Parathyroid adenoma (tissue), 2 donors: ENCODE measurements at regions not wholly inside any gene's neighbourhood (a gene's known extent, or its start where the extent isn't known, plus 50 kb on each side); places are given as distances from the start of the nearest gene placed in this dataset.

ENCODE experiments used
- H2AFZ ChIP-seq: fragments of 300-600 bp; sonication (generic); one replicate; pipeline ENCODE4 v1.7.0; 2017; ENCODE audit warnings: antibody characterized with exemption, mild to moderate bottlenecking
- H3K27ac ChIP-seq: fragments of 300-600 bp; sonication (generic); one replicate; pipeline ENCODE4 v1.7.0; 2017
- H3K27me3 ChIP-seq: fragments of 300-600 bp; sonication (generic); one replicate; pipeline ENCODE4 v1.7.0; 2017; ENCODE audit warnings: low read length; ENCODE audit not compliant: control insufficient read depth, insufficient read depth
- H3K36me3 ChIP-seq: fragments of 300-600 bp; sonication (generic); one replicate; pipeline ENCODE4 v1.7.0; 2017; ENCODE audit warnings: low read length; ENCODE audit not compliant: control insufficient read depth, insufficient read depth
- H3K4me1 ChIP-seq: fragments of 300-600 bp; sonication (generic); one replicate; pipeline ENCODE4 v1.7.0; 2017; ENCODE audit warnings: control low read depth
- H3K4me2 ChIP-seq: fragments of 300-600 bp; sonication (generic); one replicate; pipeline ENCODE4 v1.7.0; 2017; ENCODE audit warnings: low read length
- H3K4me3 ChIP-seq: fragments of 300-600 bp; sonication (generic); one replicate; pipeline ENCODE4 v1.7.0; 2017; ENCODE audit warnings: low read depth, low read length
- H3K79me2 ChIP-seq: fragments of 300-600 bp; sonication (generic); one replicate; pipeline ENCODE4 v1.7.0; 2017; ENCODE audit warnings: control low read depth
- H3K9ac ChIP-seq: fragments of 300-600 bp; sonication (generic); one replicate; pipeline ENCODE4 v1.7.0; 2017; ENCODE audit warnings: mild to moderate bottlenecking
- H3K9me3 ChIP-seq: fragments of 300-600 bp; sonication (generic); one replicate; pipeline ENCODE4 v1.7.0; 2017; ENCODE audit warnings: low read length; ENCODE audit not compliant: control insufficient read depth
- TF ChIP-seq, protein P1 (sequence below): fragments of 300-600 bp; sonication (generic); IDR thresholded peaks from one replicate; pipeline ENCODE4 v1.7.0; 2017; ENCODE audit warnings: antibody characterized with exemption, mild to moderate bottlenecking
- donor health status: primary hyperparathyroidism.

DNA sequence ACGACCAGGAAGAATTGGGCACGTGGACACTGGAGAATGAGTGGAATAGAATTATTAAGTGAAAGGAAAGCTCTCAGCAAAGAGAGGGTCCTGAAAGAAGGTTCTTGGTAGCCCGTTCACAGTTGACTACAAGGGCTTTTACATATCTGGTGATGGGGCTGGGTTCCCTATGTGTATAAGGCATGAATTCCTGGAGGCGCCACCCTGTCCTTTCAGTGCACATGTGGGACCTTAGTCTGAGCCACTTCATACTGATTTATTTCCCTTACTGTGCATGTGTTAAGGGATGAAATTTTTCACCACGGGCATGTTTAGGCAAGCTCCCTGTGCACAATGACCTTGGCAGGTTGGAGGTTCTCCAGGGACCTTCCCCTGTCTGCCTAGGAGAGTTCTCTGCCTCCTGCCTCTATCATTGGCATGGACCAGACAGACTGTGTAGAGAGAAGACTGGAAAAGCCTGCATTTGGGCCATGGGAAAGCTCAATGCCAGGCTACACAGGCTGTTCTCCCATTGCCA is 145.9 kb upstream of the ITGB1 start:
- Histone ChIP-seq H3K79me2 (no peaks in the 10 kb centered on the region), H3K27ac (no peak overlapping the region), H3K9ac (no peak overlapping the region), H2AFZ (no peak overlapping the region), H3K4me2 (no peak overlapping the region), H3K4me1 (no peaks in the 10 kb centered on the region), H3K4me3 (no peak overlapping the region), H3K36me3 (no peaks in the 10 kb centered on the region), H3K9me3 (no peaks in the 10 kb centered on the region), H3K27me3 (no peaks in the 10 kb centered on the region)
- TF ChIP-seq, protein P1, sequence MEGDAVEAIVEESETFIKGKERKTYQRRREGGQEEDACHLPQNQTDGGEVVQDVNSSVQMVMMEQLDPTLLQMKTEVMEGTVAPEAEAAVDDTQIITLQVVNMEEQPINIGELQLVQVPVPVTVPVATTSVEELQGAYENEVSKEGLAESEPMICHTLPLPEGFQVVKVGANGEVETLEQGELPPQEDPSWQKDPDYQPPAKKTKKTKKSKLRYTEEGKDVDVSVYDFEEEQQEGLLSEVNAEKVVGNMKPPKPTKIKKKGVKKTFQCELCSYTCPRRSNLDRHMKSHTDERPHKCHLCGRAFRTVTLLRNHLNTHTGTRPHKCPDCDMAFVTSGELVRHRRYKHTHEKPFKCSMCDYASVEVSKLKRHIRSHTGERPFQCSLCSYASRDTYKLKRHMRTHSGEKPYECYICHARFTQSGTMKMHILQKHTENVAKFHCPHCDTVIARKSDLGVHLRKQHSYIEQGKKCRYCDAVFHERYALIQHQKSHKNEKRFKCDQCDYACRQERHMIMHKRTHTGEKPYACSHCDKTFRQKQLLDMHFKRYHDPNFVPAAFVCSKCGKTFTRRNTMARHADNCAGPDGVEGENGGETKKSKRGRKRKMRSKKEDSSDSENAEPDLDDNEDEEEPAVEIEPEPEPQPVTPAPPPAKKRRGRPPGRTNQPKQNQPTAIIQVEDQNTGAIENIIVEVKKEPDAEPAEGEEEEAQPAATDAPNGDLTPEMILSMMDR = no peak

DNA sequence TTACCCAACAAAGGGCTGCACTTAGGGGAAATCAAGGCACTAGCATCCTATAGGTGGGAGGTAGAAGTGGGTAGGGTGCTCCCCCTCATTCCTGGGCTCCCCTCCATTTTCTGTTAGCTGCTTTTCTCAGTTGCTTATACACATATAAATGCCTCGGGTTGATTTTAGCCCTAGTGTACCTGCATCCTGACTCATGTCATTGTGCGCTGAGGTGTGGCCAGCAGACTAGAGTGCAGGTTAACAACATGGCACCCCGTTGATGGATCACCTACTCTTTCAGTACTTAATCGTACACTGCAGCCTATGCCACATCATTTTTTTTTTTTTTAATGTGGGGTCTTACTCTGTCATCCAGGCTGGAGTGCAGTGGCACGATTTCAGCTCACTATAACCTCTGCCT is 144.0 kb upstream of the ITGB1 start:
- Histone ChIP-seq H3K36me3 (no peaks in the 10 kb centered on the region), H3K27me3 (no peaks in the 10 kb centered on the region), H3K79me2 (no peaks in the 10 kb centered on the region), H3K4me1 (no peaks in the 10 kb centered on the region), H3K4me2 (no peak overlapping the region), H3K27ac (no peak overlapping the region), H3K9ac (no peak overlapping the region), H3K4me3 (no peak overlapping the region), H2AFZ (no peak overlapping the region), H3K9me3 (no peaks in the 10 kb centered on the region)
- TF ChIP-seq, protein P1 = no peak

DNA sequence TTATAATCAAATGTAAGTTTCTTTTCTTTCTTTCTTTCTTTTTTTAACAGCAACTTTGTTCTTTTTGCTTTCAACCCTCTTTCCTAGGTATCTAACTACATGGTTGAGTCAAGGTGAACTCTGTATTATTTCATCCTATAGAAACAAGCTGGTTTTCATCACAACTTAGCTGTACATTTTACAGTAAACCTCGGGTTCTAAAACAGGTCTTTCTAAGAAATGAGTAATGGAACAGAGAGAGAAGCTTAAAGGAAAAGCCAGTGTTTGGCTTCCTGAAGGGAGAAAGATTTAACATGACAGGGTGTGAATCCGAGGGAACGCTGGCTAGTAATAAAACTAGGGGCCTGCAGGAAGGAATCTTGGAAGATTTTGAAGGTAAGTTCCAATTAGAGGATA is 143.4 kb upstream of the ITGB1 start:
- TF ChIP-seq, protein P1 = no peak
- Histone ChIP-seq H2AFZ (no peak overlapping the region), H3K4me1 (no peaks in the 10 kb centered on the region), H3K27ac (no peak overlapping the region), H3K9me3 (no peaks in the 10 kb centered on the region), H3K9ac (no peak overlapping the region), H3K79me2 (no peaks in the 10 kb centered on the region), H3K27me3 (no peaks in the 10 kb centered on the region), H3K4me3 (no peak overlapping the region), H3K36me3 (no peaks in the 10 kb centered on the region), H3K4me2 (no peak overlapping the region)

DNA sequence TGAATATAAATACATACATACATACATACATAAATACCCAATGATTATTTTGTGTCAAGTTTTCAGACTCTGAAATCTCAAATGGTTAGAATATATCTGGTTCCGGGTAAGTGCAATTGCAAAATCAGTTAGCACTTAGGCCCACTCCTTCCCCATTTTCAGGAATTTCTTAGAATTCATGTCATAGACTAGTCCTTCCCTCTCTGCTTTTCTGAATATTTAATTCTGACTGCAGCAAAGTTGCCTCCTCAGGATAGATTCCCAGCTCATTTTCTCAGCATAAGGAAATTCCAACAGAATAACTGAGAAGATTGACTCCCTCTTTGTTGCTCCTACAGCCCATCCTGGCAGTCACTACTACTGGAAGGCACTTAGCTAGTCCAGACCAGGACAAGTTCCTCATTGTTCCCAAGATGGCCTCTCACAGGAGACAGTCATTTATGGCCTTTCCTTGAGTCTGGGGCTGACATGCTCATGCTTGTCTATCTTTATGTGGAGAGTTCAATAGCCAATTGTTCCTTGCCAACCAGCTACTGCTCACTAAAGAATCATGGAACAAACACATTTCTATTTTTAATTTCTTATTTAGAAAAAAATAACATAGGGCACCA is 142.9 kb upstream of the ITGB1 start:
- H3K4me1 ChIP-seq = no peaks in the 10 kb centered on the region
- TF ChIP-seq, protein P1 = no peak
- no peak overlapping the region for H3K9ac ChIP-seq
- no peaks in the 10 kb centered on the region for H3K36me3 ChIP-seq
- H2AFZ ChIP-seq = no peak overlapping the region
- no peaks in the 10 kb centered on the region for H3K9me3 ChIP-seq
- no peak overlapping the region for H3K27ac ChIP-seq
- no peaks in the 10 kb centered on the region for H3K79me2 ChIP-seq
- no peaks in the 10 kb centered on the region for H3K27me3 ChIP-seq
- H3K4me2 ChIP-seq = no peak overlapping the region
- H3K4me3 ChIP-seq = no peak overlapping the region

DNA sequence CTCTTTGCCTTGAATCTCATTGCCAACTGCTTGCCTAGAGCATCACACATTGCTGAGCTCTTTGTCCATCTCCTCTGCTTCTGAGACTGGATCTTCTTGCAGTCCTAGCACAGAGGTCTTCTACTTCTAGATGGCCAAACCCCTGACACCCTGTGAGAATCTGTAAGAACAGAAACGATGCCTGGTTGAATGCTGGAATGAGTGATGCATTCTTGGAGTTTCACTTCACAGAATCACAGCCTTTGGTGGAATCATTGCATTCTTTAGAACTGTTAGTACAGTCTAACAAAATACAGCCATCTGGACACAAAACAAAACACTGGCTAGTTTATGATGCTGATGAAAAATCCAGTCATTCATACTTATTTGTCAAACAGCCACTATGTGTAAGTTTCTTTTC is 141.7 kb upstream of the ITGB1 start:
- H3K4me1 ChIP-seq = no peaks in the 10 kb centered on the region
- TF ChIP-seq, protein P1 = no peak
- H3K4me2 ChIP-seq = no peak overlapping the region
- no peak overlapping the region for H2AFZ ChIP-seq
- no peak overlapping the region for H3K9ac ChIP-seq
- H3K36me3 ChIP-seq = no peaks in the 10 kb centered on the region
- H3K27ac ChIP-seq = no peak overlapping the region
- H3K27me3 ChIP-seq = no peaks in the 10 kb centered on the region
- no peak overlapping the region for H3K4me3 ChIP-seq
- H3K79me2 ChIP-seq = no peaks in the 10 kb centered on the region
- no peaks in the 10 kb centered on the region for H3K9me3 ChIP-seq
